ENCODE measurements at regions not wholly inside any gene's neighbourhood (a gene's known extent, or its start where the extent isn't known, plus 50 kb on each side); places are given as distances from the start of the nearest gene placed in this dataset.

GRCh38 chr10:117929327-117930067, 117.2 kb downstream of the RAB11FIP2 start:
- DNase-seq: peak in 2 of 5 donors; percentile 22 to 48
- Histone ChIP-seq H3K36me3 (ENCODE audit: control insufficient read depth in 2 of 3, insufficient read depth in 3 of 3, low read length in 3 of 3) (no peaks in the 10 kb centered on the region), H3K4me1 (ENCODE audit: control insufficient read depth in 2 of 3, insufficient read depth in 2 of 3, low read depth in 1 of 3, low read length in 3 of 3) (no peaks in the 10 kb centered on the region), H3K9me3 (ENCODE audit: control insufficient read depth in 2 of 3, insufficient read depth in 1 of 3, low read length in 3 of 3) (no peaks in the 10 kb centered on the region), H3K9ac (ENCODE audit: low read length in 3 of 3) (no peak overlapping the region), H3K27ac (ENCODE audit: low read depth in 2 of 2, low read length in 2 of 2) (no peak overlapping the region), H3K27me3 (ENCODE audit: control insufficient read depth, insufficient read depth, low read length) (no peaks in the 10 kb centered on the region), H3K4me3 (ENCODE audit: low read length in 3 of 3) (no peak overlapping the region)
- no peak for FAIRE-seq
- no peak for TF ChIP-seq CTCF (IDR thresholded peaks at IDR 0.05; ENCODE audit: borderline replicate concordance, extremely low read depth, insufficient read depth)
- intact Hi-C loops (cut with DNase I): no loop called here

GRCh38 chr10:117931078-117931477, 115.7 kb downstream of the RAB11FIP2 start:
- intact Hi-C loops (cut with DNase I): no loop called here
- DNase-seq (no peak), FAIRE-seq (no peak)
- no peaks in the 10 kb centered on the region for H3K9me3 ChIP-seq (ENCODE audit: control insufficient read depth in 2 of 3, insufficient read depth in 1 of 3, low read length in 3 of 3)
- no peak overlapping the region for H3K27ac ChIP-seq (ENCODE audit: low read depth in 2 of 2, low read length in 2 of 2)
- no peaks in the 10 kb centered on the region for H3K4me1 ChIP-seq (ENCODE audit: control insufficient read depth in 2 of 3, insufficient read depth in 2 of 3, low read depth in 1 of 3, low read length in 3 of 3)
- no peak for TF ChIP-seq CTCF (IDR thresholded peaks at IDR 0.05; ENCODE audit: borderline replicate concordance, extremely low read depth, insufficient read depth)
- H3K4me3 ChIP-seq (ENCODE audit: low read length in 3 of 3): no peak overlapping the region
- no peaks in the 10 kb centered on the region for H3K27me3 ChIP-seq (ENCODE audit: control insufficient read depth, insufficient read depth, low read length)
- no peaks in the 10 kb centered on the region for H3K36me3 ChIP-seq (ENCODE audit: control insufficient read depth in 2 of 3, insufficient read depth in 3 of 3, low read length in 3 of 3)
- H3K9ac ChIP-seq (ENCODE audit: low read length in 3 of 3): no peak overlapping the region

- DNase-seq: no peak
- intact Hi-C loops (cut with DNase I): no loop called here
- Histone ChIP-seq H3K9me3 (ENCODE audit: control insufficient read depth in 2 of 3, insufficient read depth in 1 of 3, low read length in 3 of 3) (no peaks in the 10 kb centered on the region), H3K36me3 (ENCODE audit: control insufficient read depth in 2 of 3, insufficient read depth in 3 of 3, low read length in 3 of 3) (no peaks in the 10 kb centered on the region), H3K4me1 (ENCODE audit: control insufficient read depth in 2 of 3, insufficient read depth in 2 of 3, low read depth in 1 of 3, low read length in 3 of 3) (no peaks in the 10 kb centered on the region), H3K27ac (ENCODE audit: low read depth in 2 of 2, low read length in 2 of 2) (no peak overlapping the region), H3K9ac (ENCODE audit: low read length in 3 of 3) (no peak overlapping the region), H3K27me3 (ENCODE audit: control insufficient read depth, insufficient read depth, low read length) (no peaks in the 10 kb centered on the region), H3K4me3 (ENCODE audit: low read length in 3 of 3) (no peak overlapping the region)
- FAIRE-seq: no peak
- TF ChIP-seq CTCF (IDR thresholded peaks at IDR 0.05; ENCODE audit: borderline replicate concordance, extremely low read depth, insufficient read depth): no peak
Observed at GRCh38 chr10:117933036-117933435, 113.7 kb downstream of the RAB11FIP2 start.

GRCh38 chr10:117934477-117934876, 112.3 kb downstream of the RAB11FIP2 start:
- FAIRE-seq (no peak), DNase-seq (no peak)
- TF ChIP-seq CTCF (IDR thresholded peaks at IDR 0.05; ENCODE audit: borderline replicate concordance, extremely low read depth, insufficient read depth): no peak
- Histone ChIP-seq H3K4me3 (ENCODE audit: low read length in 3 of 3) (no peak overlapping the region), H3K9me3 (ENCODE audit: control insufficient read depth in 2 of 3, insufficient read depth in 1 of 3, low read length in 3 of 3) (no peaks in the 10 kb centered on the region), H3K9ac (ENCODE audit: low read length in 3 of 3) (no peak overlapping the region), H3K4me1 (ENCODE audit: control insufficient read depth in 2 of 3, insufficient read depth in 2 of 3, low read depth in 1 of 3, low read length in 3 of 3) (no peaks in the 10 kb centered on the region), H3K36me3 (ENCODE audit: control insufficient read depth in 2 of 3, insufficient read depth in 3 of 3, low read length in 3 of 3) (no peaks in the 10 kb centered on the region), H3K27ac (ENCODE audit: low read depth in 2 of 2, low read length in 2 of 2) (no peak overlapping the region), H3K27me3 (ENCODE audit: control insufficient read depth, insufficient read depth, low read length) (no peaks in the 10 kb centered on the region)
- intact Hi-C loops (cut with DNase I): no loop called here
